K562 (cell line): ENCODE measurements at regions not wholly inside any gene's neighbourhood (a gene's known extent, or its start where the extent isn't known, plus 50 kb on each side); places are given as distances from the start of the nearest gene placed in this dataset.
A peak's percentile ranks its signal among the peaks of the same experiment; 100 is the strongest.
"Not testable (repeated sequence)": the region's sequence is repeated elsewhere in the genome, so short reads cannot be mapped to it uniquely, and the experiment has no call there.

ENCODE experiments used
- ATAC-seq: fragments of 200-7000 bp; cut with Tn5 transposase; 3 replicates; pipeline ENCODE4 v1.9.1; 2020; ENCODE audit warnings: moderate library complexity
- BruUV-seq: library from RNA; stranded (reverse); fragments of 400-500 nt; replicated peaks from 2 replicates; lab custom pipeline; 2021; lab: Mats Ljungman, UMichigan
- CTCF ChIA-PET: fragments of 300-600 bp; formaldehyde crosslinking; extraction: SDS; loops from one replicate; lab custom pipeline; 2021; ENCODE audit warnings: low intra/inter-chr PET ratio; lab: Yijun Ruan, JAX
- POLR2A ChIA-PET: fragments of 300-600, 350-650 bp; sonication (Branson Sonifier 250); formaldehyde crosslinking; extraction: SDS; loops from one replicate; lab custom pipeline; 2021; ENCODE audit warnings: antibody characterized with exemption, inconsistent platforms; lab: Yijun Ruan, JAX
- DNase-seq, 4 experiments: peaks; one replicate each; pipeline versions ENCODE4 v3.0.0 to v3.0.0-alpha.2; 2011 to 2018; ENCODE audit warnings: low spot score in 3 of 4, mixed read lengths in 3 of 4; ENCODE audit errors: extremely low read depth in 1 of 4
- FAIRE-seq: peaks from 2 replicates; lab custom pipeline; 2011; peaks lifted over from hg19 to GRCh38; lab: Jason Lieb, UNC
- H2AFZ ChIP-seq: 2 replicates; pipeline ENCODE4 v1.6.0; 2011; ENCODE audit warnings: low read depth, low read length, control low read depth, inconsistent platforms
- H3K27ac ChIP-seq: fragments of 200-600 bp; 3 replicates; pipeline ENCODE4 v1.8.0; 2011; ENCODE audit warnings: low read depth, mild to moderate bottlenecking, control low read depth, inconsistent platforms, low read length, moderate library complexity, mixed read lengths; ENCODE audit errors: extremely low read depth
- H3K27me3 ChIP-seq, 2 experiments: fragments of 300-600 bp in 1 of 2; 2 replicates in 1 of 2; 3 replicates in 1 of 2; pipeline versions ENCODE4 v1.6.0 to v1.8.0; 2011; ENCODE audit warnings: inconsistent platforms in 2 of 2, low read length in 2 of 2, mild to moderate bottlenecking in 1 of 2, mixed read lengths in 1 of 2, moderate library complexity in 1 of 2; ENCODE audit not compliant: control insufficient read depth in 2 of 2, insufficient read depth in 2 of 2
- H3K36me3 ChIP-seq: fragments of 300-600 bp; 3 replicates; pipeline ENCODE4 v1.8.0; 2011; ENCODE audit warnings: mild to moderate bottlenecking, low read length, inconsistent platforms; ENCODE audit not compliant: control insufficient read depth, insufficient read depth
- H3K4me1 ChIP-seq, 2 experiments: fragments of 200-600 bp in 1 of 2; replicated peaks in 1 of 2; 2 replicates in 1 of 2; 3 replicates in 1 of 2; pipeline versions ENCODE4 v1.5.1 to v1.8.0; 2011; ENCODE audit warnings: inconsistent platforms in 2 of 2, low read length in 2 of 2, mild to moderate bottlenecking in 1 of 2, mixed read lengths in 1 of 2, moderate library complexity in 1 of 2; ENCODE audit not compliant: control insufficient read depth in 2 of 2, insufficient read depth in 2 of 2
- H3K4me2 ChIP-seq: 2 replicates; pipeline ENCODE4 v1.6.1; 2011; ENCODE audit warnings: low read length, control low read depth, inconsistent platforms, mixed read lengths; ENCODE audit not compliant: insufficient read depth
- H3K4me3 ChIP-seq: fragments of 200-600 bp; sonication (generic), shearing (Covaris generic); 2 replicates; pipeline ENCODE4 v1.5.1; 2016; ENCODE audit warnings: control low read depth, inconsistent platforms
- H3K79me2 ChIP-seq: fragments of 200-600 bp; 3 replicates; pipeline ENCODE4 v1.8.0; 2011; ENCODE audit warnings: low read length, inconsistent platforms; ENCODE audit not compliant: control insufficient read depth, insufficient read depth
- H3K9ac ChIP-seq, 2 experiments: 2 replicates each; pipeline versions ENCODE4 v1.6.0 to v1.6.1; 2011; ENCODE audit warnings: low read depth in 2 of 2, low read length in 2 of 2, control low read depth in 1 of 2, inconsistent platforms in 1 of 2, mild to moderate bottlenecking in 1 of 2, mixed read lengths in 1 of 2; ENCODE audit not compliant: insufficient read depth in 1 of 2
- H3K9me1 ChIP-seq: one replicate; pipeline ENCODE4 v1.6.0; 2011; ENCODE audit warnings: inconsistent platforms, mild to moderate bottlenecking, low read length, moderate library complexity; ENCODE audit not compliant: control insufficient read depth, insufficient read depth
- H3K9me3 ChIP-seq: replicated peaks from 2 replicates; pipeline ENCODE4 v1.5.1; 2011; ENCODE audit warnings: low read depth, low read length, inconsistent platforms; ENCODE audit not compliant: control insufficient read depth, insufficient read depth
- H4K20me1 ChIP-seq: replicated peaks from 2 replicates; pipeline ENCODE4 v1.6.1; 2011; ENCODE audit warnings: low read length, inconsistent platforms, mixed read lengths; ENCODE audit not compliant: control insufficient read depth, insufficient read depth
- CHAMP1 ChIP-seq: fragments of 450-650 bp; IDR thresholded peaks from 2 replicates; pipeline ENCODE4 v1.6.1; 2016; ENCODE audit warnings: mild to moderate bottlenecking
- ID3 ChIP-seq, 2 experiments: fragments of 250-450 bp in 1 of 2; fragments of 450-650 bp in 1 of 2; sonication (Bioruptor Pico) in 1 of 2; IDR thresholded peaks; 2 replicates each; pipeline versions ENCODE4 v1.6.1 to v1.8.0; 2016 to 2021; ENCODE audit warnings: mild to moderate bottlenecking in 2 of 2, moderate library complexity in 2 of 2, missing compliant biosample characterization in 1 of 2, missing genetic modification characterization in 1 of 2
- MYC ChIP-seq, 2 experiments: fragments of 250-450 bp in 1 of 2; sonication (Bioruptor Pico) in 1 of 2; IDR thresholded peaks; 2 replicates each; pipeline versions ENCODE4 v1.5.1 to v1.6.1; 2012 to 2021; ENCODE audit warnings: low read depth in 2 of 2, borderline replicate concordance in 1 of 2, improper control_type of control experiment in 1 of 2, low read length in 1 of 2, mild to moderate bottlenecking in 1 of 2, moderate library complexity in 1 of 2
- STAT5B ChIP-seq: fragments of 250-450 bp; sonication (Bioruptor Pico); IDR thresholded peaks from 2 replicates; pipeline ENCODE4 v1.8.0; 2021; ENCODE audit warnings: mild to moderate bottlenecking, inconsistent platforms
- ZBTB33 ChIP-seq: sonication (generic); formaldehyde crosslinking; IDR thresholded peaks from 2 replicates; pipeline ENCODE4 v1.8.1; 2023; ENCODE audit warnings: mild to moderate bottlenecking, missing genetic modification reagents
- ZNF140 ChIP-seq: fragments of 250-450 bp; sonication (Bioruptor Pico); IDR thresholded peaks from 2 replicates; pipeline ENCODE4 v1.8.0; 2021; ENCODE audit warnings: moderate library complexity, mild to moderate bottlenecking, inconsistent platforms
- ZNF311 ChIP-seq: fragments of 250-450 bp; sonication (Bioruptor Pico); IDR thresholded peaks from 2 replicates; pipeline ENCODE4 v1.4.0; 2020; ENCODE audit warnings: mild to moderate bottlenecking, moderate library complexity
- WGBS: fragments of 100-300 bp; shearing (Covaris generic); methylation state at CpG from one replicate; pipeline ENCODE4 v1.1.6; 2016; ENCODE audit warnings: low coverage, mixed read lengths; ENCODE audit not compliant: insufficient coverage; ENCODE audit errors: missing lambda C conversion rate; 5-methylcytosine and 5-hydroxymethylcytosine counted together
- in situ Hi-C: fragments of 300-500 bp; cut with MboI; formaldehyde crosslinking; loops from 4 replicates; pipeline ENCODE4 v1.15.0; 2018; ENCODE audit warnings: inconsistent platforms, mixed read lengths
- intact Hi-C: fragments of 100-400 bp; cut with micrococcal nuclease; formaldehyde crosslinking; loops from 2 replicates; pipeline ENCODE4 v1.14.2; 2022

- intact Hi-C loops (no loop called here), in situ Hi-C loops (no loop called here)
- 0% methylated on average over 5 of the region's 5 CpGs for WGBS
- no peaks in the 10 kb centered on the region for H3K9me3 ChIP-seq
- H3K79me2 ChIP-seq: no peaks in the 10 kb centered on the region
- no peaks in the 10 kb centered on the region; a peak in 1 of 5 replicates for H3K4me1 ChIP-seq
- H3K4me2 ChIP-seq: no peak overlapping the region
- ChIA-PET POLR2A (no interaction called here), CTCF (no interaction called here)
- no peak overlapping the region for H3K4me3 ChIP-seq
- no peaks in the 10 kb centered on the region for H3K9me1 ChIP-seq
- ATAC-seq (no peak), DNase-seq (no peak), FAIRE-seq (no peak)
- no peaks in the 10 kb centered on the region for H4K20me1 ChIP-seq
- peaks cover 36 to 53% of the 10 kb centered on the region in 2 experiments for H3K27me3 ChIP-seq
- TF ChIP-seq ZNF311 (CRISPR knock-in tag): no peak
- no peak for TF ChIP-seq ZBTB33 (CRISPR knock-in tag)
- TF ChIP-seq MYC (IDR thresholded peaks at IDR 0.05; ENCODE audit: low read depth, low read length): no peak
- TF ChIP-seq MYC (CRISPR knock-in tag; IDR thresholded peaks at IDR 0.05; ENCODE audit: borderline replicate concordance, low read depth): no peak
- no peak for TF ChIP-seq ZNF140 (CRISPR knock-in tag)
- TF ChIP-seq CHAMP1: no peak
- TF ChIP-seq STAT5B (CRISPR knock-in tag): no peak
- TF ChIP-seq ID3 (CRISPR knock-in tag; IDR thresholded peaks at IDR 0.05): no peak
- TF ChIP-seq ID3 (tag; IDR thresholded peaks at IDR 0.05): no peak
- no peaks in the 10 kb centered on the region for H3K36me3 ChIP-seq
- no TSS peak for BruUV-seq
- H3K9ac ChIP-seq: no peak overlapping the region
- H2AFZ ChIP-seq: no peak overlapping the region
- H3K27ac ChIP-seq: no peak overlapping the region
Observed at GRCh38 chr10:3255075-3255474, 82.5 kb upstream of the PITRM1 start.

- H3K9ac ChIP-seq, DNase-seq, H3K4me3 ChIP-seq, CTCF ChIA-PET, BruUV-seq, H3K36me3 ChIP-seq, H3K4me1 ChIP-seq, H3K4me2 ChIP-seq, H3K27ac ChIP-seq, H3K9me3 ChIP-seq, in situ Hi-C loops, POLR2A ChIA-PET, H3K79me2 ChIP-seq, H4K20me1 ChIP-seq, H2AFZ ChIP-seq, ATAC-seq, intact Hi-C loops, H3K9me1 ChIP-seq: not testable (repeated sequence)
- 0% methylated on average over 2 of the region's 3 CpGs for WGBS
- H3K27me3 ChIP-seq: peaks cover 34 to 42% of the 10 kb centered on the region in 2 experiments; a peak in 4 of 5 replicates
- peak; percentile 42 for FAIRE-seq
Observed at GRCh38 chr10:3253974-3254373, 81.4 kb upstream of the PITRM1 start.
